Spleen (tissue), 7 donors: ENCODE measurements at regions not wholly inside any gene's neighbourhood (a gene's known extent, or its start where the extent isn't known, plus 50 kb on each side); places are given as distances from the start of the nearest gene placed in this dataset.

Source experiments
- POLR2AphosphoS5 ChIP-seq, 3 donors: sonication (generic); formaldehyde crosslinking; IDR thresholded peaks; one replicate each; pipeline ENCODE4 v1.5.1; 2017; ENCODE audit warnings: antibody characterized with exemption in 3 of 3
- TF ChIP-seq, protein P1 (sequence below), 11 experiments: fragments of 200-600 bp in 7 of 11; fragments of 450-650 bp in 4 of 11; sonication (generic) in 4 of 11; IDR thresholded peaks in 8 of 11; conservative IDR thresholded peaks in 3 of 11; 1 replicate in 7 of 11; 2 replicates in 4 of 11; pipeline versions ENCODE4 v1.4.0 to v1.8.0; 2016 to 2021; ENCODE audit warnings: antibody characterized with exemption in 11 of 11, inconsistent platforms in 4 of 11, mild to moderate bottlenecking in 1 of 11
- donor health status: DM: no; HTN: no; CAD: no; lungs with moderate emphysema.
- donor health status: DM: no; HTN: no; CAD: no.
- donor health status: DM: no; HTN: no; CAD: no.

DNA sequence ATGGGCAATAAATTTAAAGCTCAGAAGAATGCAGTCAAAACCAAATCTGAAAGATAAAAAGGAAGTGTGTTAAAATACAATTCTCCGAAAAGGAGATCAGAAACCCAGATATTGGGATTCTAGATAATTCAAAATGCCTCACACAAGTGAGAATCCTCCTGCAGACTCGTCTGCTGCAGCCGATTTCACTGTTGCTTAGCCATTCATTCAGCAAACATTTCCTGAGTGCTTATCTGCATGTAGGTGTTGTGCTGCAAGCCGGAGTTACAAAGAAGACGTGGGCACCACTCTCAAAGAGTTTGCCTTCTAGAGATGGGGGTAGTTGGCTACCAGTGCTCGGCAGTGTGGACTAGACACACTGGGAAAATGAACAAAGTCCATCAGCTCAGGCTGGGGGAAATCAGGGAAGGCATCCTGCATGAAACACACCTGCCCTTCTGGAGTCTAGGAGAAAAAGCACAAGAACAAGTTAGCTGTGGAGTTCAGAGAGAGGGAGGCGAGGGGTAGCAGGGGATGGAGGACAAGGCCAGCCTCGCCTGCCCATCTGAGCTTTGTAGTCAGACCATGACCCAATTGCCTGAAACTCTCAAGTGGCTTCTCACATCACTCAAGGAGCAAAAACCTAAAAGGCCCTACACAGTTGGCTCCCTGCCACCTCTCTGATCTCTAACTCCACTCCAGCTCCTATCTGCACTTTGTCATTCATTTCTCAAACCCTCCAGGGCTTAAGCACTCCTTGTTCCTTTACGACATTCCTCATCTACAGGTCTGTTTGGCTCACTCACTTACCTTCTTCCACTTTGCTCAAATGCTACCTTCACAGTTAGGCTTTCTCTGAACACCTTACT lies 310.0 kb upstream of the DDHD1 start:
- TF ChIP-seq, protein P1, sequence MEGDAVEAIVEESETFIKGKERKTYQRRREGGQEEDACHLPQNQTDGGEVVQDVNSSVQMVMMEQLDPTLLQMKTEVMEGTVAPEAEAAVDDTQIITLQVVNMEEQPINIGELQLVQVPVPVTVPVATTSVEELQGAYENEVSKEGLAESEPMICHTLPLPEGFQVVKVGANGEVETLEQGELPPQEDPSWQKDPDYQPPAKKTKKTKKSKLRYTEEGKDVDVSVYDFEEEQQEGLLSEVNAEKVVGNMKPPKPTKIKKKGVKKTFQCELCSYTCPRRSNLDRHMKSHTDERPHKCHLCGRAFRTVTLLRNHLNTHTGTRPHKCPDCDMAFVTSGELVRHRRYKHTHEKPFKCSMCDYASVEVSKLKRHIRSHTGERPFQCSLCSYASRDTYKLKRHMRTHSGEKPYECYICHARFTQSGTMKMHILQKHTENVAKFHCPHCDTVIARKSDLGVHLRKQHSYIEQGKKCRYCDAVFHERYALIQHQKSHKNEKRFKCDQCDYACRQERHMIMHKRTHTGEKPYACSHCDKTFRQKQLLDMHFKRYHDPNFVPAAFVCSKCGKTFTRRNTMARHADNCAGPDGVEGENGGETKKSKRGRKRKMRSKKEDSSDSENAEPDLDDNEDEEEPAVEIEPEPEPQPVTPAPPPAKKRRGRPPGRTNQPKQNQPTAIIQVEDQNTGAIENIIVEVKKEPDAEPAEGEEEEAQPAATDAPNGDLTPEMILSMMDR (IDR thresholded peaks at IDR 0.05 in 8 of 11, conservative IDR thresholded peaks at IDR 0.05 in 3 of 11): no peak
- TF ChIP-seq POLR2AphosphoS5 (IDR thresholded peaks at IDR 0.05): no peak
